Hematopoietic multipotent progenitor cell treated with erythropoietin and hydrocortisone succinate and interleukin-3 and kit ligand, for 8 days (in vitro differentiated cells): ENCODE measurements at regions not wholly inside any gene's neighbourhood (a gene's known extent, or its start where the extent isn't known, plus 50 kb on each side); places are given as distances from the start of the nearest gene placed in this dataset.

Experiments
- DNase-seq: peaks from one replicate; pipeline ENCODE4 v3.0.0-alpha.2; 2015

DNA sequence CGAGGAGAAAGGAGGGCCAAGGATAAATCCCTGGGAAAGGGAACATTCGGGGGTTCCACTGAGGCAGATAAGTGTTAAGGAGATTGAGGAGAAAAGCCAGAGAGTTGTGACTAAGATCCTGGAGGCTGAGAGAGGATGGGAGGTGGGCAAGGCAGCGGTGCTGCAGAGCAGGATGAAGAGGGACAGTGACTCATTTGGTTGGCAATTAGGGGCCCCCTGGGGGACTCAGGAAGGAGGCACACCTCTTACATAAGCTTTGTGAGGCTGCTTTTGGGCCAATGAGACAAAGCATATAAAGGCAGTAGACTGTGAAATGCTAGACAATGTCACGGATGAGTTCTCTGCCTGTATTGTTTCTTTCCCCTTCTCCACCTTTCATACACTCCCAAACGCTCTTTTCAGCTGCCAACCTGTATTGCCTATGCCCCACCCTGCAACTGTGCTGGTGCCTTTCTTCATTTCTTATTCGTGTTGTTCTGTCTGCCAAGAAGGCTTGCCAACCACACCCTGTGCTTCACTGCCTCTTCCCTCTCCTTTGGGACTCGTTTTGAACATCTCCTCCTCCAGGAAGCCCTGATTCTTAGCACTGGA is 246.8 kb upstream of the KIRREL3 start:
- no peak for DNase-seq

DNA sequence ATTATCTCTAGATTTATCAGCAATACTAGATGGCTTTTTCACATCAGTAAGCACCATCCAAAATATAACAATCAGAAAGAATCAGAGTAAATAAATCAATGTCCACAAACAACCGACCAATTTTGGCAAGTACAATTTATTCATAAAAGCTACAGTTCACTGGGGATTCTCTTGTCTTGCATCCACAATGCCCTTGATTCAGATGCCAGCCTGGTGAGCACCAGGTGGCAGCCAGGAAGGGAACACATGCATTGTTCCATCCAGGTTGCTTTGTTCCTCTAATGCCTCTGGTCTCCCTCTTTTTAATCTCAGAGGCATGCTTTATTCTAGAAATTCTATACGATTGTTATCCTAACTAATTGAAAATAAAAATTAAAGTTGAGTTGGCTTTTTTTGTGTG is 242.1 kb upstream of the KIRREL3 start:
- DNase-seq, result no peak

DNA sequence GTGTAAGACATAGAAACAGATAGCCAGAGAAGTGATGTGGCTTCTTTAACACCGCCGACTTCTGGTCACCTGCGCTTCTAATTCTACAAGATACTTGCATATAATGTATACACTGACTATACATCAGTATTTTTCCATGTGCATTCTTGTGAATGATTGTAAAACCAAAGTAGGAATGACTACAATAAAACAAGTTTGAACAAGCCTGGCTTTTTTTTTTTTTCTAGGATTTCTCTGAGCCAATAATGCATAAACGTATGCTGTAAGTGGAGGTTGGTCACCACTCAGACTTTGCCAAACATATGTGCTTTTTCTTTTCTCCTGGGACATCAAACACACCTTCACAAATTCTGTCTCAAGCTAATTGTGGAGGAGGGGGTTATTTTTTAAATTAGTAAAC is 237.8 kb upstream of the KIRREL3 start:
- DNase-seq, result no peak

DNA sequence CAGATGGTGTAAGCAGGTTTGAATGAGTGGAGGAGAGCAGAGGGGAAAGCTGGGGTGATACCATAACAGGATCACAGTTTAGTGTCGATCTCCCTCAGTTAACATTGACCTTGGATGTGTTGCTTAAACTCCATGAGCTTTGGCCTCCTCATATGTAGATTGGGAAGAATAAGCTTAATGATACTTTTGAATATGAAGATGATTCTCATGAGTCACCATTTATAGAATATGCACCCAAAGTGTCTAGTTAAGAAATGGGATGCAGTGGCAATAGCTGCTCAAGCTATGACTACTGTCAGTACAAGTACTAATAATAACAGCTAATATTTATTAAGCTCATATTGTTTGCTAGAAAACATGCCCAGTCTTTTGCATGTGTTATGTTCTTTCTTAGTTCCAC is 236.2 kb upstream of the KIRREL3 start:
- no peak for DNase-seq

- DNase-seq, result no peak
Observed at GRCh38 chr11:127233998-127234397, 233.4 kb upstream of the KIRREL3 start.

DNA sequence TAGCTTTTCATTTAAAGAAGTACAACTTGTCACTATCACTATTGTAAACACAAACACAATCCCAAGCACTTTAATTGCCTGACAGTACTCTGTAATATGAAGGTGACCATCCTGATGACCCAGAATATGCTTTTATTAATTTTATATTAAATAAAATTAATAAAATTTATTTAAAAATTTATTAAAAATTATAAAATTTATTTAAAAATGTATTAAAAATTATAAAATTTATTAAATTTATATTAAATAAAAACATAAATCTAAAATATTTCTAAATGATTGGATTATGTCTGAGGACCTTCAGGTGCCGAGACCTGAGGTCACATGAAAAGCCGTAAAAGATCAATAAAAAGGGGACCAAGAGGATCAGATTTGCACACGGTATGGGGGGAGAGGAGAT is 229.8 kb upstream of the KIRREL3 start:
- no peak for DNase-seq

DNA sequence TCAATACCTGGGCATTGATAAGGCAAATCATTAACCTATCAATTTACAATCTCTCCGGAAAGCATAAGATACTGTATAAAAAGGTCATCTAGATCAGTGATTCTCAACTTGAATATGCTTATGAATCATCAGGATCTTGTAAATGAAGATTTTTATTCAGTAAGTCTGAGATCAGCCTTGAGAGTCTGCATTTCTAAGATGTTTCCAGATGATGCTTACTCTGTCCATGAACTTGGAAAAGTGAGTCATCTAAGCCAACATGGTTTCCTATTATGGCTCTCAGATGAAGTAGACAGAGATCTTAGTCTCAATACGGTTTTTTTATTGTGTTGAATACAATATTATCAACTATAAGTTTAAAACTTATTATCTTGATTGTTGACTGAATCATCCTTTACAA is 226.4 kb upstream of the KIRREL3 start:
- no peak for DNase-seq

DNA sequence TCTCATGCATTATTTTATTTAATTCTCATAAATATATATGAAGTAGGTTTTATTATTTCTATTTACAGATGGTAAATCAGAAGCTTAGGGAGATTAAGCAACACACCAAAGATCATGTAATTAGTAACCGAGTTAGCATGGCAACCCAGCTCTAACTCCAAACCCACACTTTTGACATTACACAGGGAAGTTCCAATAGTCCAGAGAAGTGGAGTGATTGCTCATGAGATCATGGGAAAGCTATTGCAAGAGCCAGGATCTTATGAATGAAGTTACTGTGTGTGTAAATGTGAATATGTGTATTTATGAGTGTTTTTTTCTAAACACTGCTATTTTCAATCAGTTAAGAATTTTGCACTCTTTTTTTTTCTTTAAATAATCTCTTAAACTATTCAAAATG is 225.8 kb upstream of the KIRREL3 start:
- no peak for DNase-seq

- no peak for DNase-seq
Observed at GRCh38 chr11:127225619-127226018, 225.0 kb upstream of the KIRREL3 start.

- no peak for DNase-seq
Observed at GRCh38 chr11:127224276-127224675, 223.7 kb upstream of the KIRREL3 start.

DNA sequence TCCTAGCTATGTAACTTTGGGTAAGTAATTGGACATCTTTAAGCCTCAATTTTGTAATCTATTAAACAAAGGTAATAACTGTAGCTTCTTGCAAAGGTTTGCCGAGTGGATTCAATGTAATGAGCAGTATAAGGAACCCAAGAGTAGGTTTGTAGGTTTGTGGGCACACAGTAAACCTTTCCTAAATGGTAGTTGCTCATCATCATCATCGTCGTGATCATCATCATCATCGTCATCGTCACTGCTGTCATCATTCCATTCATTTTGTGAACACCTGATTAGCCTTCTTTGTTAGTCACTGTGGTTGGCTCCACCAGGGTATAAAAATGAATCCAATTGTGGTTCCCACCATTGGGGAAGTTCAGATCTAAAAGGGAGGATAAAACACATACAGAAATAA is 223.1 kb upstream of the KIRREL3 start:
- no peak for DNase-seq

DNA sequence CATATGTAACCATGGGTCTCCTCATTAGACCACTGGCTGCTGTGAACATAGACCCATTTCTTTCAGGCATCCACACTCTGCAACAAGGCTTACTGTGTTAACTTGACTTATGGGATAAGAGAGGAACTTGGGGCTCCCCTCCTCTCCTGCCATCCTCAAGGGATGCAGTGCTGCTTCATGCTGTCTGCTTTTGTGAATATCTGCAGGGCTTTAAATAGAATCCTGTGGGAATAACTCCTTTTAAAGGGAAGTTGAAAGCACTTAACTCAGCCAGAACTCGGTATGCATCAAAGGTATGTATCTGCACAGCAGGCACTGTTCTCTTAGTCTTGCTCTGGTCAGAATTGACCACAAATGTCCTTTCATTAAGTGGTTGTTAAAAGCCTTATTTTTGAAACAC is 222.5 kb upstream of the KIRREL3 start:
- no peak for DNase-seq

DNA sequence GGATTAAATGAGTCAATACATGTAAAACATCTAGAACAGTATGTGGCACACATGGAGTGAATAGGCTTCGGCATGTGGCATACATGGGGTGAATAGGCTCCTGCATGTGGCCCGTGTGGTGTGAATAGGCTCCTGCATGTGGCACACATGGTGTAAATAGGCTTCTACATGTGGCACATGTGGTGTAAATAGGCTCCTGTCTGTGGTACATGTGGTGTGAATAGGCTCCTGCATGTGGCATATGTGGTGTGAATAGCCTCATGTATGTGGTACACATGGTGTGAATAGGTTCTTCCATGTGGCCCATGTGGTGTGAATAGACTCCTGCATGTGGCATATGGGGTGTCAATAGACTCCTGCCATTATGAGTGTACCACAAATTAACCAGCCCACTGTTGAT is 219.1 kb upstream of the KIRREL3 start:
- DNase-seq, result no peak

GRCh38 chr11:127218275-127218608 is 217.7 kb upstream of the KIRREL3 start:
- DNase-seq, result no peak

DNA sequence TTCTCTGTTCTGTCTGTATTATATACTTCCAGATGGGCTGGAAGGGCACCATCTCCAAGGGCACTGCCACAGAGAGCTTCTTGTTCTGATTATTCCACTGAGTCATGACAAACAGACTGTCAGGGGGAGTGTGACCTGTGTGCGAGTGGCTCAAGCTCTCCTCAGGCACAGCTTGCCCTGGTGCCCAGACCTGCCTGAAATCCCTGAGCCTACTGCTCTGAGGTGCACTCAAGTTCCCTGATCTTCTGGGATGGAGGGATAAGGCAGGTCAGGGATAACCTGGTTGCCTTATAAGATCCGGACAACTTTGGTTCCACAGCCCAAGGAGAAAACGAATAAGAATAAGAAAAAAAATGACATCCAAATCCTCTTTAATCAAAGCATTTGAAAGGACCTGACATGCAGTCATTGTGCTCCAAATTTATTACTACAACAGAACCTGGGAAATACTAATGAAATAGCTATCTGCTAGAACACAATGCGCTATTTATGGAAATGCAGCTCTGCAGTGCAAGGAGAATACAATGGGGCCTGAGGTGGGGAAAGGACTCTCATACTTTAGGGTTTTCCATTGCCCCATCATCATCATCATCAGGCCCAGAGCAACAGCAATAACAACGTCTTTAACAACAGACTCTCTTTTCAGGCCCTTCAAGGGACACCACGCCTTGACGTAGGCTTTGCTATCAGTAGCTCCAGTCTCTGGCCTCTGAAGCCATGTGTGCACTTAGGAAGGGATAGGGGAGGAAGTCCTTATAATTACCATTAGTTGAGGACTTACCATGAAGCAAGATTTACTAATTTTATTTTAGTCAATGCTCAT is 217.1 kb upstream of the KIRREL3 start:
- no peak for DNase-seq

GRCh38 chr11:127205688-127206217 is 205.2 kb upstream of the KIRREL3 start:
- no peak for DNase-seq

DNA sequence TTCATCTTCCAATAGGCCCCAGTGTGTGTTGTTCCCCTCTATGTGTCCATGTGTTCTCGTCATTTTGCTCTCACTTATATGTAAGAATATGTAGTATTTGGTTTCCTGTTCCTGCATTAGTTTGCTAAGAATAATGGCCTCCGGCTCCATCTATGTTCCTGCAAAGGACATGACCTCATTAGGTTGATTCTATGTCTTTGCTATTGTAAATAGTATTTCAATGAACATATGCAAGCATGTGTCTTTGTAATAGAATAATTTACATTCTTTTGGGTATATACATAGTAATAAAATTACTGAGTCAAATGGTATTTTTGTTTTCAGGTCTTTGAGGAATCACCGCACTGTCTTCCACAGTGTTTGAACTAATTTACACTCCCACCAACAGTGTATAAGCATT is 202.9 kb upstream of the KIRREL3 start:
- DNase-seq, result no peak

- no peak for DNase-seq
Observed at GRCh38 chr11:127202105-127202504, 201.5 kb upstream of the KIRREL3 start.

DNA sequence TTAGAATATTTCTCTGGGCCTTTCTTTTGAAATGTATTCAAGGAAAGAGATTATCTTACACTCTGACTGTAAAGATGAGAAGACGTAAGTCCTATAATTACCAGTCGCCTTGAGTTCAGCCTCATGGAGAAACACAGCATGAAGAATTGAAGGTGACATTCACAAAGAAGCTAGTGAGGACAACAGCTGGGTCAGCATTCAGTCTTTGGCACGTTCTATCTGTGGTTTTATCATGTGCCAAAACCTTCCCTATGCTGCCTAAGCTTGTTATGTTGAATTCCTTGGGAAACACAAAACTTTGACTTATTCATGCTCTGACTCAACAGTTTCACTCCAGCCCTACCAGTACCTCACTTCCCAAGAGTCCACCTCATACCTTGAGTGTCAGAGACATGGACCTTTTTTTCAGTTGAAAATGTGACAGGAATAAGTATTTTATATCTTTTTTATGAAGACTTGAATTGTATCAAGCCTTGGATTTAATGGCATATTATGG is 198.8 kb upstream of the KIRREL3 start:
- no peak for DNase-seq

DNA sequence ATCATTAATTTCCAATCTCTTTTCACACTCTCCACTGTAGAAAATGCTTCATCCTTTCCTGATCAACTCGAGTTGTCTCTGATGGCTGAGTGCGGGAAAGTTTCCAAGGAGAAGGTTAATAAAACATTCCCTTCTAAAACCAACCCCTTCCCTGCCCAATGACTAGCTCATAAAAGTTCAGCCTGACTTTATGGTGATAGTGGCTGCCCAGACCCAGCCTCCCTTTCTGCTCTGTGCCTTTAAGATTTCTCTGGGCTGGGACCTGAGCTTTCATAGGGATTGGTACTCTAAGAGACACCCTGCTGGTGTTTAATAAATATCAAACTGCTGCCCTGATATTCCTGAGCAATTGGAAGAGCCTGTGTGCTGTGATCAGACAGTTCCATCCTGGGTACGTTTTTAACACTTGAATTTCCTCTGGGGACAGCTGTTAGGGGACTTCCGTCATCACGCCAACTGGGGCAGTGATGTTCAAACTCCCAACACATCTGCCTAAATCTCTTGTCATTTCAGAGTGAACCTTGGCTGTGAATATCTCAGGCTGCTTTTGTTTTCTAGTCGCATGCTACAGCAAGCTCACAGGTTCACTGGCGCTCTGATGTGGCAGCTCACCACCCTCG is 195.0 kb upstream of the KIRREL3 start:
- DNase-seq, result no peak

DNA sequence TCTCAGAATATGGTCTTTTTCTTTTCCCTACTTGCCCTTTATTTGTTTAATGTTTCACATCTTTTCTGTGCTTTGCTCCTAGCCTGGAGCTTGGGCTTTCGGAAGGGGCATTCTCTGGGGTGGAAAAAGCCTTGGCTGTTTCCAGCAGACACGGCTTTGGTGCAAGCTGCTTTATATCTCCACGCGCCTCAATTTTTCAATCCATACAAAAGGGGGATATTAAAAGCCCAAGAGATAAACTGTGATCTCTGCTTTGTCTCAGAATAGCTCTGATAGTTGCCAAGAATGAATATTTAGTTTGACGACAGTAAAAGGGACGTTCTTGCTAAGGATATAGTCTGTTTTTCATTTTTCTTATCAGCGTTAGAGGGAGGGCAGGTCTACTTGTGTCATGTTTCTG is 194.0 kb upstream of the KIRREL3 start:
- no peak for DNase-seq

- no peak for DNase-seq
Observed at GRCh38 chr11:127193950-127194349, 193.4 kb upstream of the KIRREL3 start.

DNA sequence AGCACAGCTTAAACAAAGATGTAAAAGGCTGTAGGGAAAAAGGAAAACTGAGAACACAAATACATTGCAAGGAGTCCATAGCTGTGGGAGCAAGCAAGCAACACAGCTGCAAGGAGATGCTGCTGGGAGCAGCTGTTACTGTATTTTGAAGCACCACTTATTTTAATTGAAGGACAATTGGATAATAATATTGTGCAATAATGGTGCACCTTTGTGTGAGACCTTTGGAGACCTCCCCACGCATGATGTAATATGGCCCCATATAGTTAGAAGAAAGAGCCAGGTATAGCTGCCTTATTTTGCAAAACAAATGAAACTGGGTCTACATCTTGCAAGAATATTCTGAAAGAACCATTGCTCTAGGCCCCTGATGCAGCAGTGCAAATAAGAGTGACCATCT is 191.1 kb upstream of the KIRREL3 start:
- DNase-seq, result no peak

DNA sequence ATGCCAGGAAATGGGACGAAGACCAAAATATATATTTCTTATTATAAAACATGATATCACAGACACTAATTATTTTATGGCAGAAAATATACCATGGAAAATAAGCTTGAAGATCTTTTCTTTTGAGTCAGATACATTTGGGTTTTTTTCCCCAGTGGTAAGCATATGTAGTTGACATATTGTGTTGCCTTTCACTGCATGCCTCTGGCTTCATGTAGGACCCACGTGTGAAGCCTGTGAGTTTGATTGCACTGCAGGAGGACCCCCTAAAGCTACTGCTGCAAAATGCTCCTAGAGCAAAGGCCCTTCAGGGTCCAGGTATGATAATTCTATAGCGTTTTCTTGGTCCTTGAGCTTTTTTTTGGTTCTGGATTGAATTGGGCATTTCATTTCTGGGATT is 190.7 kb upstream of the KIRREL3 start:
- DNase-seq, result no peak
